HepG2 (cell line): ENCODE measurements at regions not wholly inside any gene's neighbourhood (a gene's known extent, or its start where the extent isn't known, plus 50 kb on each side); places are given as distances from the start of the nearest gene placed in this dataset.

ENCODE experiments used
- AKAP8 ChIP-seq: sonication (generic); formaldehyde crosslinking; IDR thresholded peaks from 2 replicates; pipeline ENCODE4 v1.5.1; 2020; ENCODE audit warnings: mild to moderate bottlenecking, missing genetic modification reagents
- ATF5 ChIP-seq: sonication (generic); formaldehyde crosslinking; IDR thresholded peaks from 2 replicates; pipeline ENCODE4 v1.4.0; 2020; ENCODE audit warnings: mild to moderate bottlenecking, low read depth, missing genetic modification reagents
- ATM ChIP-seq: fragments of 450-650 bp; IDR thresholded peaks from 2 replicates; pipeline ENCODE4 v1.7.1; 2017; ENCODE audit warnings: mild to moderate bottlenecking, borderline replicate concordance
- CREB1 ChIP-seq, 2 experiments: fragments of 450-650 bp in 1 of 2; IDR thresholded peaks; 2 replicates each; pipeline ENCODE4 v1.6.1; 2016 to 2017; ENCODE audit warnings: control low read depth in 1 of 2, mild to moderate bottlenecking in 1 of 2, missing compliant biosample characterization in 1 of 2, missing genetic modification characterization in 1 of 2
- FOXJ3 ChIP-seq: sonication (generic); formaldehyde crosslinking; IDR thresholded peaks from 2 replicates; pipeline ENCODE4 v1.4.0; 2020; ENCODE audit warnings: missing genetic modification reagents, mild to moderate bottlenecking, borderline replicate concordance
- FOXK1 ChIP-seq: sonication (generic); formaldehyde crosslinking; IDR thresholded peaks from 2 replicates; pipeline ENCODE4 v1.4.0; 2020; ENCODE audit warnings: low read depth, missing genetic modification reagents, borderline replicate concordance
- GATAD2A ChIP-seq: IDR thresholded peaks from 2 replicates; pipeline ENCODE4 v1.6.1; 2016
- HNF4G ChIP-seq, 2 experiments: sonication (generic) in 1 of 2; formaldehyde crosslinking in 1 of 2; IDR thresholded peaks; 2 replicates each; pipeline versions ENCODE4 v1.4.0 to v1.6.1; 2011 to 2020; ENCODE audit warnings: borderline replicate concordance in 2 of 2, low read depth in 2 of 2, mild to moderate bottlenecking in 2 of 2, low read length in 1 of 2, missing genetic modification reagents in 1 of 2, moderate library complexity in 1 of 2
- IKZF1 ChIP-seq: fragments of 450-650 bp; IDR thresholded peaks from 2 replicates; pipeline ENCODE4 v1.7.1; 2016
- KLF6 ChIP-seq: IDR thresholded peaks from 2 replicates; pipeline ENCODE4 v1.8.0; 2016; ENCODE audit warnings: missing biosample characterization, missing genetic modification reagents
- MAFK ChIP-seq, 2 experiments: IDR thresholded peaks in 1 of 2; conservative IDR thresholded peaks in 1 of 2; 2 replicates each; pipeline ENCODE4 v1.6.1; 2011; ENCODE audit warnings: improper control_type of control experiment in 2 of 2, low read length in 2 of 2
- MIXL1 ChIP-seq: IDR thresholded peaks from 2 replicates; pipeline ENCODE4 v1.6.1; 2016
- MXI1 ChIP-seq: IDR thresholded peaks from 3 replicates; pipeline ENCODE4 v1.6.1; 2012; ENCODE audit warnings: low read depth, low read length, inconsistent platforms, borderline replicate concordance
- NAIF1 ChIP-seq: sonication (generic); formaldehyde crosslinking; IDR thresholded peaks from 2 replicates; pipeline ENCODE4 v1.5.0; 2020; ENCODE audit warnings: mild to moderate bottlenecking, missing genetic modification reagents, borderline replicate concordance
- PAX8 ChIP-seq: sonication (generic); formaldehyde crosslinking; IDR thresholded peaks from 2 replicates; pipeline ENCODE4 v1.8.0; 2022; ENCODE audit warnings: mild to moderate bottlenecking, missing genetic modification reagents, borderline replicate concordance
- PBX3 ChIP-seq: sonication (generic); formaldehyde crosslinking; IDR thresholded peaks from 2 replicates; pipeline ENCODE4 v1.8.1; 2023; ENCODE audit warnings: missing genetic modification reagents, inconsistent platforms, borderline replicate concordance
- POLR2AphosphoS5 ChIP-seq: IDR thresholded peaks from 2 replicates; pipeline ENCODE4 v1.6.1; 2012; ENCODE audit warnings: low read depth, low read length
- SKI ChIP-seq: fragments of 450-650 bp; IDR thresholded peaks from one replicate; pipeline ENCODE4 v1.6.1; 2018; ENCODE audit warnings: mild to moderate bottlenecking; ENCODE audit not compliant: partially characterized antibody
- THAP11 ChIP-seq: IDR thresholded peaks from 2 replicates; pipeline ENCODE4 v1.6.1; 2016; ENCODE audit warnings: missing biosample characterization, missing genetic modification reagents
- THYN1 ChIP-seq: sonication (generic); formaldehyde crosslinking; IDR thresholded peaks from 2 replicates; pipeline ENCODE4 v1.8.1; 2023; ENCODE audit warnings: low read depth, mild to moderate bottlenecking, moderate library complexity, missing genetic modification reagents, borderline replicate concordance
- TRAFD1 ChIP-seq: sonication (generic); formaldehyde crosslinking; IDR thresholded peaks from 2 replicates; pipeline ENCODE4 v1.5.1; 2020; ENCODE audit warnings: missing genetic modification reagents, mild to moderate bottlenecking, borderline replicate concordance
- ZBTB20 ChIP-seq: sonication (generic); formaldehyde crosslinking; IDR thresholded peaks from 2 replicates; pipeline ENCODE4 v1.8.1; 2023; ENCODE audit warnings: missing genetic modification reagents, low read depth, mild to moderate bottlenecking, borderline replicate concordance
- ZBTB33 ChIP-seq: sonication (generic); formaldehyde crosslinking; IDR thresholded peaks from 2 replicates; pipeline ENCODE4 v1.4.0; 2020; ENCODE audit warnings: missing genetic modification reagents
- ZNF230 ChIP-seq: sonication (generic); formaldehyde crosslinking; IDR thresholded peaks from 2 replicates; pipeline ENCODE4 v1.4.0; 2020; ENCODE audit warnings: mild to moderate bottlenecking, missing genetic modification reagents
- ZNF883 ChIP-seq: sonication (generic); formaldehyde crosslinking; IDR thresholded peaks from 2 replicates; pipeline ENCODE4 v1.5.1; 2020; ENCODE audit warnings: mild to moderate bottlenecking, missing genetic modification reagents; ENCODE audit errors: not compliant biosample characterization
- ZSCAN25 ChIP-seq: sonication (generic); formaldehyde crosslinking; IDR thresholded peaks from 2 replicates; pipeline ENCODE4 v1.8.0; 2022; ENCODE audit warnings: mild to moderate bottlenecking, missing genetic modification reagents

- TF ChIP-seq ATF5 (no peak), TRAFD1 (no peak), THYN1 (CRISPR knock-in tag) (no peak), MXI1 (0 out of 3 replicates have a peak, but pooled peaks have one; percentile 8), FOXJ3 (CRISPR knock-in tag) (peak; percentile 70; the same call in 1 of the 2 replicates), ZNF230 (CRISPR knock-in tag) (no peak), IKZF1 (no peak), GATAD2A (peak; percentile 94), PAX8 (CRISPR knock-in tag) (no peak), POLR2AphosphoS5 (no peak), ATM (no peak), ZBTB33 (peak; percentile 57; the same call in 1 of the 2 replicates), MIXL1 (peak; percentile 33; the same call in 1 of the 2 replicates), ZNF883 (CRISPR knock-in tag) (no peak), ZBTB20 (CRISPR knock-in tag) (no peak), MAFK (conservative IDR thresholded peaks at IDR 0.05 in 1 of 2, IDR thresholded peaks at IDR 0.05 in 1 of 2; ENCODE audit: low read length in 2 of 2) (peak; percentile 88 to 94), HNF4G (IDR thresholded peaks at IDR 0.05; ENCODE audit: borderline replicate concordance, low read depth, low read length) (no peak; the same call in 1 of the 2 replicates), HNF4G (CRISPR knock-in tag; IDR thresholded peaks at IDR 0.05; ENCODE audit: borderline replicate concordance, low read depth) (no peak), KLF6 (no peak), CREB1 (IDR thresholded peaks at IDR 0.05) (no peak), CREB1 (CRISPR knock-in tag; IDR thresholded peaks at IDR 0.05) (peak; percentile 72), AKAP8 (CRISPR knock-in tag) (no peak), PBX3 (CRISPR knock-in tag) (no peak), SKI (peak; percentile 90), ZSCAN25 (CRISPR knock-in tag) (no peak), NAIF1 (no peak), THAP11 (0 out of 2 replicates have a peak, but pooled peaks have one; percentile 46), FOXK1 (peak; percentile 58; the same call in 1 of the 2 replicates)
Observed at GRCh38 chr18:31241900-31242409, 76.0 kb upstream of the DSG1 start (continued).
